H1 (cell line): ENCODE measurements at regions not wholly inside any gene's neighbourhood (a gene's known extent, or its start where the extent isn't known, plus 50 kb on each side); places are given as distances from the start of the nearest gene placed in this dataset.

ENCODE experiments used
- CTCF ChIA-PET: fragments of 300-600 bp; sonication (Branson Sonifier 250); formaldehyde crosslinking; loops from one replicate; lab custom pipeline; 2021; ENCODE audit not compliant: partially characterized antibody; lab: Charles Lee
- POLR2A ChIA-PET: fragments of 300-600 bp; sonication (Branson Sonifier 250); formaldehyde crosslinking; loops from one replicate; lab custom pipeline; 2021; ENCODE audit warnings: inconsistent platforms; ENCODE audit not compliant: partially characterized antibody; lab: Charles Lee
- DNase-seq, 2 experiments: peaks; one replicate each; pipeline versions ENCODE4 v3.0.0 to v3.0.0-alpha.2; 2010 to 2022; ENCODE audit warnings: low spot score in 2 of 2, low read depth in 1 of 2, mixed read lengths in 1 of 2
- FAIRE-seq: peaks from 2 replicates; lab custom pipeline; 2011; peaks lifted over from hg19 to GRCh38; lab: Jason Lieb, UNC
- H2AFZ ChIP-seq: 2 replicates; pipeline ENCODE4 v1.8.1; 2012; ENCODE audit warnings: low read length, inconsistent platforms
- H2AK5ac ChIP-seq: 2 replicates; pipeline ENCODE4 v1.6.1; 2013; ENCODE audit warnings: low read depth, low read length
- H2BK120ac ChIP-seq: replicated peaks from 2 replicates; pipeline ENCODE3; 2013; ENCODE audit warnings: low read depth, low read length, inconsistent platforms
- H2BK12ac ChIP-seq: 2 replicates; pipeline ENCODE4 v1.6.1; 2013; ENCODE audit warnings: low read depth, low read length
- H2BK15ac ChIP-seq: 2 replicates; pipeline ENCODE4 v1.6.1; 2013; ENCODE audit warnings: low read length
- H2BK20ac ChIP-seq: 2 replicates; pipeline ENCODE4 v1.6.1; 2013; ENCODE audit warnings: low read length
- H2BK5ac ChIP-seq: 2 replicates; pipeline ENCODE4 v1.6.1; 2013; ENCODE audit warnings: low read depth, low read length
- H3K14ac ChIP-seq: 2 replicates; pipeline ENCODE4 v1.6.1; 2013; ENCODE audit warnings: inconsistent platforms; ENCODE audit not compliant: insufficient read length
- H3K18ac ChIP-seq: 2 replicates; pipeline ENCODE4 v1.6.1; 2013; ENCODE audit warnings: low read length; ENCODE audit errors: extremely low read depth
- H3K23ac ChIP-seq: 2 replicates; pipeline ENCODE4 v1.6.1; 2013; ENCODE audit warnings: inconsistent platforms; ENCODE audit not compliant: insufficient read length
- H3K23me2 ChIP-seq: 2 replicates; pipeline ENCODE4 v1.6.1; 2013; ENCODE audit warnings: low read depth, low read length
- H3K27ac ChIP-seq: 2 replicates; pipeline ENCODE4 v1.6.1; 2011; ENCODE audit warnings: low read depth, low read length, inconsistent platforms
- H3K27me3 ChIP-seq, 4 experiments: replicated peaks in 1 of 4; 1 replicate in 1 of 4; 2 replicates in 3 of 4; pipeline versions ENCODE4 v1.6.1 to v1.8.1; 2011 to 2013; ENCODE audit warnings: low read length in 3 of 4, mild to moderate bottlenecking in 3 of 4, inconsistent platforms in 2 of 4, mixed read lengths in 2 of 4, moderate library complexity in 1 of 4; ENCODE audit not compliant: control insufficient read depth in 3 of 4, insufficient read depth in 3 of 4; ENCODE audit errors: extremely low read depth in 1 of 4
- H3K36me3 ChIP-seq, 4 experiments: 2 replicates each; pipeline versions ENCODE4 v1.6.1 to v1.8.1; 2011 to 2013; ENCODE audit warnings: mild to moderate bottlenecking in 4 of 4, low read length in 3 of 4, moderate library complexity in 2 of 4, control low read depth in 1 of 4, inconsistent platforms in 1 of 4; ENCODE audit not compliant: insufficient read depth in 4 of 4, control insufficient read depth in 2 of 4
- H3K4ac ChIP-seq: replicated peaks from 2 replicates; pipeline ENCODE3; 2013; ENCODE audit warnings: low read length, low read depth, mixed read lengths, inconsistent platforms; ENCODE audit not compliant: insufficient read length
- H3K4me1 ChIP-seq, 4 experiments: replicated peaks in 1 of 4; 1 replicate in 1 of 4; 2 replicates in 3 of 4; pipeline versions ENCODE4 v1.6.1 to v1.8.1; 2011 to 2013; ENCODE audit warnings: low read length in 3 of 4, inconsistent platforms in 2 of 4, mixed read lengths in 1 of 4; ENCODE audit not compliant: insufficient read depth in 4 of 4, control insufficient read depth in 3 of 4
- H3K4me2 ChIP-seq, 2 experiments: 2 replicates each; pipeline versions ENCODE4 v1.6.1 to v1.8.1; 2011 to 2013; ENCODE audit warnings: low read depth in 2 of 2, low read length in 2 of 2, control low read depth in 1 of 2, inconsistent platforms in 1 of 2, mild to moderate bottlenecking in 1 of 2; ENCODE audit not compliant: insufficient read depth in 1 of 2
- H3K4me3 ChIP-seq, 4 experiments: fragments of 200-600, 300-600 bp in 1 of 4; sonication (generic), shearing (Covaris generic), sonication (Bioruptor Twin) in 1 of 4; 2 replicates each; pipeline versions ENCODE4 v1.5.1 to v1.8.1; 2011 to 2016; ENCODE audit warnings: low read length in 4 of 4, low read depth in 3 of 4, control low read depth in 2 of 4, inconsistent platforms in 2 of 4, mild to moderate bottlenecking in 2 of 4, mixed read lengths in 1 of 4, moderate library complexity in 1 of 4; ENCODE audit not compliant: insufficient read depth in 2 of 4; ENCODE audit errors: extremely low read depth in 1 of 4
- H3K56ac ChIP-seq: replicated peaks from 2 replicates; pipeline ENCODE3; 2013; ENCODE audit warnings: low read depth, mild to moderate bottlenecking, mixed read lengths, low read length, inconsistent platforms; ENCODE audit not compliant: insufficient read length
- H3K79me1 ChIP-seq: 2 replicates; pipeline ENCODE4 v1.6.1; 2013; ENCODE audit warnings: low read depth, low read length, control low read depth
- H3K79me2 ChIP-seq, 2 experiments: 2 replicates each; pipeline versions ENCODE4 v1.6.1 to v1.8.1; 2012 to 2013; ENCODE audit warnings: low read length in 2 of 2, mild to moderate bottlenecking in 2 of 2, inconsistent platforms in 1 of 2; ENCODE audit not compliant: insufficient read depth in 2 of 2, control insufficient read depth in 1 of 2
- H3K9ac ChIP-seq, 4 experiments: replicated peaks in 1 of 4; 1 replicate in 1 of 4; 2 replicates in 3 of 4; pipeline versions ENCODE4 v1.6.1 to v1.8.1; 2011 to 2013; ENCODE audit warnings: low read depth in 3 of 4, low read length in 3 of 4, control low read depth in 2 of 4, mild to moderate bottlenecking in 2 of 4, moderate library complexity in 2 of 4, inconsistent platforms in 1 of 4; ENCODE audit errors: extremely low read depth in 1 of 4
- H3K9me3 ChIP-seq, 2 experiments: 2 replicates each; pipeline versions ENCODE4 v1.6.1 to v1.8.1; 2012 to 2013; ENCODE audit warnings: mild to moderate bottlenecking in 2 of 2, moderate library complexity in 2 of 2, control low read depth in 1 of 2, inconsistent platforms in 1 of 2, low read depth in 1 of 2, low read length in 1 of 2, mixed read lengths in 1 of 2; ENCODE audit not compliant: insufficient read depth in 2 of 2
- H4K20me1 ChIP-seq, 2 experiments: replicated peaks in 1 of 2; 2 replicates each; pipeline versions ENCODE3 to v1.8.1; 2011 to 2013; ENCODE audit warnings: inconsistent platforms in 2 of 2, low read length in 2 of 2, mild to moderate bottlenecking in 1 of 2; ENCODE audit not compliant: insufficient read depth in 2 of 2, control insufficient read depth in 1 of 2
- H4K5ac ChIP-seq: 2 replicates; pipeline ENCODE4 v1.6.1; 2013; ENCODE audit warnings: low read length, low read depth, mixed read lengths, inconsistent platforms; ENCODE audit not compliant: insufficient read length
- H4K8ac ChIP-seq: 2 replicates; pipeline ENCODE4 v1.8.0; 2013; ENCODE audit warnings: mild to moderate bottlenecking, moderate library complexity, low read length, inconsistent platforms; ENCODE audit not compliant: insufficient read depth; ENCODE audit errors: extremely low read depth
- H4K91ac ChIP-seq: replicated peaks from 2 replicates; pipeline ENCODE3; 2013; ENCODE audit warnings: low read length, mixed read lengths, inconsistent platforms; ENCODE audit not compliant: insufficient read length
- POLR2AphosphoS5 ChIP-seq: IDR thresholded peaks from 2 replicates; pipeline ENCODE4 v1.6.1; 2011; ENCODE audit warnings: low read depth, low read length
- SIRT6 ChIP-seq: IDR thresholded peaks from one replicate; pipeline ENCODE4 v1.7.1; 2012; ENCODE audit warnings: low read length, inconsistent platforms
- WGBS, 2 experiments: shearing (Covaris generic) in 1 of 2; methylation state at CpG; one replicate each; pipeline versions ENCODE4 v1.1.6 to v1.1.7; 2013 to 2015; ENCODE audit warnings: low lambda C conversion rate in 2 of 2, mixed read lengths in 2 of 2, inconsistent platforms in 1 of 2, low coverage in 1 of 2, missing lambda C conversion rate in 1 of 2; ENCODE audit not compliant: insufficient replicate concordance in 2 of 2, insufficient coverage in 1 of 2, insufficient read length in 1 of 2; ENCODE audit errors: extremely low coverage in 1 of 2, missing lambda C conversion rate in 1 of 2; 5-methylcytosine and 5-hydroxymethylcytosine counted together

GRCh38 chr12:58433959-58434358 is 486.3 kb downstream of the LRIG3 start:
- Histone ChIP-seq H3K18ac (no peak overlapping the region), H2BK12ac (no peak overlapping the region), H3K27me3 (no peaks in the 10 kb centered on the region), H3K9ac (no peak overlapping the region), H3K27ac (no peak overlapping the region), H2BK120ac (no peak overlapping the region), H3K79me2 (no peaks in the 10 kb centered on the region), H3K4ac (no peak overlapping the region), H4K5ac (no peak overlapping the region), H3K4me3 (no peak overlapping the region), H2AFZ (no peak overlapping the region), H3K23me2 (no peaks in the 10 kb centered on the region), H3K23ac (no peak overlapping the region), H2BK15ac (no peak overlapping the region), H2BK20ac (no peak overlapping the region), H3K14ac (no peak overlapping the region), H2BK5ac (no peak overlapping the region), H3K36me3 (no peaks in the 10 kb centered on the region), H2AK5ac (no peak overlapping the region), H4K91ac (no peak overlapping the region), H3K9me3 (no peaks in the 10 kb centered on the region), H3K79me1 (no peaks in the 10 kb centered on the region), H4K8ac (no peak overlapping the region), H3K4me2 (no peak overlapping the region), H3K56ac (no peak overlapping the region), H4K20me1 (no peaks in the 10 kb centered on the region), H3K4me1 (no peaks in the 10 kb centered on the region)
- DNase-seq (no peak), FAIRE-seq (no peak)
- ChIA-PET POLR2A (interaction anchor here (0.6 kb wide), 1 partner anchor 269 kb away, joined by 3 read pairs; no protein-coding TSS in a partner anchor), CTCF (interaction anchor here (1.0 to 2.6 kb wide), 2 partner anchors 9 to 12 kb away, joined by 3 to 11 read pairs; no protein-coding TSS in a partner anchor)
- 100% methylated on average over 1 of the region's 1 CpG; no CpG with 5 or more reads in 1 of the 2 experiments for WGBS, 2 experiments
- TF ChIP-seq POLR2AphosphoS5, result no peak
- no peak for TF ChIP-seq SIRT6
